ENCODE measurements at regions not wholly inside any gene's neighbourhood (a gene's known extent, or its start where the extent isn't known, plus 50 kb on each side); places are given as distances from the start of the nearest gene placed in this dataset.

GRCh38 chr5:89130851-89131250 is 247.9 kb upstream of the MEF2C start:
- TF ChIP-seq CTCF (IDR thresholded peaks at IDR 0.05), result no peak
- TF ChIP-seq SIN3A (IDR thresholded peaks at IDR 0.05; ENCODE audit: borderline replicate concordance, insufficient read depth, low read depth, low read length), result no peak
- no peak for TF ChIP-seq REST (IDR thresholded peaks at IDR 0.05; ENCODE audit: insufficient read depth in 1 of 2, low read depth in 2 of 2, low read length in 1 of 2)
- no peak for TF ChIP-seq TCF7L2 (IDR thresholded peaks at IDR 0.05; ENCODE audit: low read depth, low read length)
